Neural cell (in vitro differentiated cells): ENCODE measurements at regions not wholly inside any gene's neighbourhood (a gene's known extent, or its start where the extent isn't known, plus 50 kb on each side); places are given as distances from the start of the nearest gene placed in this dataset.

Source experiments
- H2AFZ ChIP-seq: fragments of 200-600, 300-800 bp; sonication (generic), shearing (Covaris generic); 2 replicates; pipeline ENCODE4 v1.6.0; 2014; ENCODE audit warnings: low read depth, mild to moderate bottlenecking, antibody characterized with exemption, low read length, moderate library complexity
- H3F3A ChIP-seq: fragments of 200-600 bp; shearing (Covaris generic); 2 replicates; pipeline ENCODE4 v1.6.1; 2016; ENCODE audit warnings: mild to moderate bottlenecking, moderate library complexity, mixed read lengths, antibody characterized with exemption, low read length; ENCODE audit not compliant: insufficient read depth, poor library complexity, severe bottlenecking
- H3K27ac ChIP-seq: fragments of 200-600, 300-800 bp; sonication (generic), shearing (Covaris generic); 2 replicates; pipeline ENCODE4 v1.5.1; 2014; ENCODE audit warnings: mild to moderate bottlenecking, low read length, moderate library complexity
- H3K27me3 ChIP-seq: fragments of 300-800, 200-600 bp; sonication (generic), shearing (Covaris generic); 2 replicates; pipeline ENCODE4 v1.6.0; 2014; ENCODE audit warnings: mild to moderate bottlenecking, low read depth, low read length, moderate library complexity; ENCODE audit not compliant: insufficient read depth
- H3K36me3 ChIP-seq: fragments of 300-800, 200-600 bp; sonication (generic), shearing (Covaris generic); 2 replicates; pipeline ENCODE4 v1.5.1; 2014; ENCODE audit warnings: mild to moderate bottlenecking, antibody characterized with exemption, low read length, moderate library complexity; ENCODE audit not compliant: insufficient read depth
- H3K4me2 ChIP-seq: fragments of 300-800, 200-600 bp; sonication (generic), shearing (Covaris generic); 2 replicates; pipeline ENCODE4 v1.6.0; 2014; ENCODE audit warnings: mild to moderate bottlenecking, low read length
- H3K4me3 ChIP-seq: fragments of 300-800, 200-600 bp; sonication (generic), shearing (Covaris generic); 2 replicates; pipeline ENCODE4 v1.5.1; 2014; ENCODE audit warnings: mild to moderate bottlenecking, low read length, moderate library complexity
- H3K79me2 ChIP-seq: fragments of 200-600 bp; shearing (Covaris generic); replicated peaks from 2 replicates; pipeline ENCODE4 v1.6.0; 2014; ENCODE audit warnings: mild to moderate bottlenecking, low read length, moderate library complexity; ENCODE audit not compliant: insufficient read depth
- H3K9ac ChIP-seq: fragments of 300-800, 200-600 bp; sonication (generic), shearing (Covaris generic); 2 replicates; pipeline ENCODE4 v1.6.1; 2016; ENCODE audit warnings: mild to moderate bottlenecking, low read length, mixed read lengths
- H3K9me2 ChIP-seq: fragments of 200-600 bp; shearing (Covaris generic); 2 replicates; pipeline ENCODE4 v1.6.1; 2016; ENCODE audit warnings: mild to moderate bottlenecking, low read length, mixed read lengths; ENCODE audit not compliant: insufficient read depth
- H3K9me3 ChIP-seq: fragments of 200-600, 300-800 bp; sonication (generic), shearing (Covaris generic); 2 replicates; pipeline ENCODE4 v1.6.1; 2016; ENCODE audit warnings: mild to moderate bottlenecking, mixed run types, low read length, moderate library complexity, mixed read lengths
- H4K20me1 ChIP-seq: fragments of 200-600 bp; shearing (Covaris generic); 2 replicates; pipeline ENCODE4 v1.6.1; 2016; ENCODE audit warnings: mild to moderate bottlenecking, mixed run types; ENCODE audit not compliant: insufficient read depth
- CTCF ChIP-seq: fragments of 450-650 bp; IDR thresholded peaks from 2 replicates; pipeline ENCODE4 v1.5.1; 2014; ENCODE audit warnings: antibody characterized with exemption, mild to moderate bottlenecking, moderate library complexity; ENCODE audit not compliant: poor library complexity, severe bottlenecking
- EP300 ChIP-seq: fragments of 450-650 bp; conservative IDR thresholded peaks from 2 replicates; pipeline ENCODE4 v1.6.1; 2014; ENCODE audit warnings: antibody characterized with exemption, mild to moderate bottlenecking, moderate library complexity; ENCODE audit not compliant: poor library complexity, severe bottlenecking
- EZH2 ChIP-seq: fragments of 200-600, 300-800 bp; shearing (Covaris generic), sonication (generic); IDR thresholded peaks from 2 replicates; pipeline ENCODE4 v1.6.1; 2014; ENCODE audit warnings: antibody characterized with exemption, low read length, borderline replicate concordance, mild to moderate bottlenecking; ENCODE audit not compliant: insufficient read depth, poor library complexity, severe bottlenecking
- MXI1 ChIP-seq: fragments of 450-650 bp; conservative IDR thresholded peaks from 2 replicates; pipeline ENCODE4 v1.6.1; 2014; ENCODE audit warnings: antibody characterized with exemption, mild to moderate bottlenecking; ENCODE audit not compliant: poor library complexity, severe bottlenecking
- POLR2AphosphoS5 ChIP-seq: IDR thresholded peaks from 2 replicates; pipeline ENCODE4 v1.6.1; 2012
- RAD21 ChIP-seq: fragments of 450-650 bp; conservative IDR thresholded peaks from 2 replicates; pipeline ENCODE4 v1.6.1; 2014; ENCODE audit warnings: antibody characterized with exemption, mild to moderate bottlenecking, moderate library complexity
- REST ChIP-seq: IDR thresholded peaks from 2 replicates; pipeline ENCODE4 v1.6.1; 2012; ENCODE audit warnings: borderline replicate concordance
- SMC3 ChIP-seq: fragments of 450-650 bp; conservative IDR thresholded peaks from 2 replicates; pipeline ENCODE4 v1.6.1; 2014; ENCODE audit warnings: antibody characterized with exemption, mild to moderate bottlenecking, moderate library complexity; ENCODE audit not compliant: poor library complexity
- TAF1 ChIP-seq: IDR thresholded peaks from 2 replicates; pipeline ENCODE4 v1.6.1; 2012; ENCODE audit warnings: low read depth

GRCh38 chr5:19369048-19369447 lies 619.0 kb downstream of the CDH18 start:
- no peaks in the 10 kb centered on the region for H3K9me2 ChIP-seq
- H3K9ac ChIP-seq: no peak overlapping the region
- no peak overlapping the region for H3K4me3 ChIP-seq
- no peaks in the 10 kb centered on the region for H3K27me3 ChIP-seq
- no peaks in the 10 kb centered on the region for H3K9me3 ChIP-seq
- H3K27ac ChIP-seq: no peak overlapping the region
- no peaks in the 10 kb centered on the region for H3K79me2 ChIP-seq
- H2AFZ ChIP-seq: no peak overlapping the region
- no peaks in the 10 kb centered on the region for H3F3A ChIP-seq
- H3K36me3 ChIP-seq: no peaks in the 10 kb centered on the region
- TF ChIP-seq EZH2 (no peak), MXI1 (no peak), RAD21 (no peak), POLR2AphosphoS5 (no peak), CTCF (no peak), SMC3 (no peak), REST (no peak), EP300 (no peak), TAF1 (no peak)
- H4K20me1 ChIP-seq: no peaks in the 10 kb centered on the region
- no peak overlapping the region for H3K4me2 ChIP-seq

GRCh38 chr5:19369561-19369960 lies 618.4 kb downstream of the CDH18 start:
- Histone ChIP-seq H3K36me3 (no peaks in the 10 kb centered on the region), H3K9me2 (no peaks in the 10 kb centered on the region), H2AFZ (no peak overlapping the region), H3F3A (no peaks in the 10 kb centered on the region), H3K27ac (no peak overlapping the region), H3K9ac (no peak overlapping the region), H3K4me3 (no peak overlapping the region), H3K79me2 (no peaks in the 10 kb centered on the region), H3K4me2 (no peak overlapping the region), H3K9me3 (no peaks in the 10 kb centered on the region), H4K20me1 (no peaks in the 10 kb centered on the region), H3K27me3 (no peaks in the 10 kb centered on the region)
- TF ChIP-seq EP300 (no peak), CTCF (no peak), REST (no peak), RAD21 (no peak), MXI1 (no peak), SMC3 (no peak), EZH2 (no peak), POLR2AphosphoS5 (no peak)
